ENCODE measurements at regions not wholly inside any gene's neighbourhood (a gene's known extent, or its start where the extent isn't known, plus 50 kb on each side); places are given as distances from the start of the nearest gene placed in this dataset.

- TF ChIP-seq TBP (IDR thresholded peaks at IDR 0.05; ENCODE audit: low read depth, low read length) (no peak), TEAD4 (IDR thresholded peaks at IDR 0.05; ENCODE audit: low read depth, low read length) (no peak), CTCF (IDR thresholded peaks at IDR 0.05; ENCODE audit: control extremely low read depth in 1 of 3, insufficient read depth in 1 of 3, low read depth in 1 of 3, low read length in 3 of 3) (no peak), CBX5 (IDR thresholded peaks at IDR 0.05; ENCODE audit: low read depth, low read length) (no peak), ATF3 (IDR thresholded peaks at IDR 0.05; ENCODE audit: insufficient read depth, low read depth, low read length) (no peak)
Observed at GRCh38 chr1:81596341-81596740, 204.4 kb upstream of the ADGRL2 start (continued).

All from H1 (cell line).